Mucosa of descending colon (tissue), 3 donors: ENCODE measurements at regions not wholly inside any gene's neighbourhood (a gene's known extent, or its start where the extent isn't known, plus 50 kb on each side); places are given as distances from the start of the nearest gene placed in this dataset.

Experiments used
- ATAC-seq: fragments of 200-7000 bp; cut with Tn5 transposase; one replicate; pipeline ENCODE4 v1.9.1; 2020; ENCODE audit warnings: mild to moderate bottlenecking, moderate library complexity
- DNase-seq, 3 donors: peaks; one replicate each; pipeline ENCODE4 v3.0.0-alpha.2; 2020
- H3K36me3 ChIP-seq: fragments of 200-600 bp; one replicate; pipeline ENCODE4 v1.8.0; 2021; ENCODE audit warnings: low read depth, mild to moderate bottlenecking
- H3K4me1 ChIP-seq: fragments of 200-600 bp; one replicate; pipeline ENCODE4 v1.8.0; 2021; ENCODE audit warnings: low read depth, mild to moderate bottlenecking
- H3K4me3 ChIP-seq: fragments of 200-600 bp; one replicate; pipeline ENCODE4 v1.8.0; 2021; ENCODE audit warnings: mild to moderate bottlenecking
- H3K9me3 ChIP-seq: fragments of 200-600 bp; one replicate; pipeline ENCODE4 v1.8.0; 2021; ENCODE audit warnings: mild to moderate bottlenecking
- intact Hi-C, 2 donors: fragments of 100-400 bp; cut with DNase I in 1 of 2; cut with micrococcal nuclease in 1 of 2; formaldehyde crosslinking; loops; one replicate each; pipeline versions ENCODE4 v1.11.0 to v1.11.1; 2022; cut with DNase I, micrococcal nuclease
- TF ChIP-seq, protein P1 (sequence below): fragments of 200-600 bp; IDR thresholded peaks from one replicate; pipeline ENCODE4 v1.8.0; 2022; ENCODE audit warnings: antibody characterized with exemption, mild to moderate bottlenecking
- donor health status: DM: no; HTN: no; CAD: no; lungs with moderate emphysema.
- donor health status: DM: no; HTN: no; CAD: no.
- donor health status: DM: no; HTN: yes; CAD: no.

DNA sequence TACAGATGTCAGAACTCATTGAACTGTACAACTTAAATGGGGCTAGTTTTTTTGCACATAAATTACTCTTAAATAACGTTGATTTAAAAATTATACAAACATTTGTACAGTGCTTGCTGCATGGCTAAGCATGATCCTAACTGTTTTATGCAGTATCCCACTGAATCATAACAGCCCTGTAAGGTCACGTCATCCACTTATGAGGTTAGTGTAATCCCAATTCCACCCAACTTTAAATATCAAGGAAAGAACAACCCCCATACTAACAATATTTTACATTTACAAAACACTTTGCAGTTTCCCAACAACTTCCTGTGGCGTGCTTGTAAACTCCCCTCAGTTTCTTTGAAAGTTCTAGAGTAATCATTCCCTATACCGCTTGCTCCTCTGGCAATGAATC is 190.1 kb upstream of the SALL1 start:
- Histone ChIP-seq H3K4me1 (no peaks in the 10 kb centered on the region), H3K4me3 (no peak overlapping the region), H3K9me3 (no peaks in the 10 kb centered on the region), H3K36me3 (no peaks in the 10 kb centered on the region)
- no peak for DNase-seq
- TF ChIP-seq, protein P1, sequence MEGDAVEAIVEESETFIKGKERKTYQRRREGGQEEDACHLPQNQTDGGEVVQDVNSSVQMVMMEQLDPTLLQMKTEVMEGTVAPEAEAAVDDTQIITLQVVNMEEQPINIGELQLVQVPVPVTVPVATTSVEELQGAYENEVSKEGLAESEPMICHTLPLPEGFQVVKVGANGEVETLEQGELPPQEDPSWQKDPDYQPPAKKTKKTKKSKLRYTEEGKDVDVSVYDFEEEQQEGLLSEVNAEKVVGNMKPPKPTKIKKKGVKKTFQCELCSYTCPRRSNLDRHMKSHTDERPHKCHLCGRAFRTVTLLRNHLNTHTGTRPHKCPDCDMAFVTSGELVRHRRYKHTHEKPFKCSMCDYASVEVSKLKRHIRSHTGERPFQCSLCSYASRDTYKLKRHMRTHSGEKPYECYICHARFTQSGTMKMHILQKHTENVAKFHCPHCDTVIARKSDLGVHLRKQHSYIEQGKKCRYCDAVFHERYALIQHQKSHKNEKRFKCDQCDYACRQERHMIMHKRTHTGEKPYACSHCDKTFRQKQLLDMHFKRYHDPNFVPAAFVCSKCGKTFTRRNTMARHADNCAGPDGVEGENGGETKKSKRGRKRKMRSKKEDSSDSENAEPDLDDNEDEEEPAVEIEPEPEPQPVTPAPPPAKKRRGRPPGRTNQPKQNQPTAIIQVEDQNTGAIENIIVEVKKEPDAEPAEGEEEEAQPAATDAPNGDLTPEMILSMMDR = no peak
- no peak for ATAC-seq
- intact Hi-C loops = no loop called here

DNA sequence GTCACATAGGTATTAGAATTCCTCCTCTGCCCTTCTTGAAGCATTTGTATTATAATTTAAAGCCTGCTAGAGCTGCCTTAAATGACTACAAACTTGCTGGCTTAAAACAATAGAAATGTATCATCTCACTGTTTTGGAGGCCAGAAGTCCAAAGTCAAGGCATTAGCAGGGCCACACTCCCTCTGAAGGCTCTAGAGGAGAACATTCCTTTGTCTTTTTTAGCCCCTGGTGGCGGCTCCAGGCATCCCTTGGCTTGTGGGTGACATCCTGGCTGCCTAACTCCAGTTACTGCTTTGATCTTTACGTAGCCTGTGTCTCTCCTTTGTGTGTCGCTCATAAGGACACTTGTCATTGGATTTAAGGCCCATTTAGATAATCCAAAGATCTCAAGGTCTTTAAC is 186.6 kb upstream of the SALL1 start:
- H3K36me3 ChIP-seq = no peaks in the 10 kb centered on the region
- intact Hi-C loops = no loop called here
- TF ChIP-seq, protein P1 = no peak
- H3K9me3 ChIP-seq = no peaks in the 10 kb centered on the region
- ATAC-seq (no peak), DNase-seq (no peak)
- no peak overlapping the region for H3K4me3 ChIP-seq
- no peaks in the 10 kb centered on the region for H3K4me1 ChIP-seq

DNA sequence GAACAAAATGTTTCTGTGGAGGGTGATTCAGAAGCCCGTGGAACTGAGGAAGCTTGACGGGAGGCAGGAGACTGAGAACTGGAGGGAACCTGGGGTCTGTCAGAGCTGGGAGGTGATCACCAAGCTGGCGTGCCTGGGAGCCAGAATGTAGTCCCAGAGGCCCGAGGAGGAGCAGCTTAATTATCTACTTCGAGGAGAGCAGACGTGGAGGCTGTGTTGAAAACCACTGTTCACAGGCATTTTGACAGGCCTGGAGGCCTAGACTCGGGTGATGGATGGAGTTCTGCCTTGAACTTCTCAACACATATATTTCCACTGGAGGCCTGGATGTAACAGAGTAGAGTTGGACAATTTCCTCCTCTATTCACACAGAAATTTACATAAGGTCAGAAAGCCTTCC is 177.7 kb upstream of the SALL1 start:
- no peak for DNase-seq
- Histone ChIP-seq H3K4me3 (no peak overlapping the region), H3K36me3 (no peaks in the 10 kb centered on the region), H3K9me3 (no peaks in the 10 kb centered on the region), H3K4me1 (no peaks in the 10 kb centered on the region)
- TF ChIP-seq, protein P1 = no peak
- intact Hi-C loops = no loop called here
- ATAC-seq = no peak

DNA sequence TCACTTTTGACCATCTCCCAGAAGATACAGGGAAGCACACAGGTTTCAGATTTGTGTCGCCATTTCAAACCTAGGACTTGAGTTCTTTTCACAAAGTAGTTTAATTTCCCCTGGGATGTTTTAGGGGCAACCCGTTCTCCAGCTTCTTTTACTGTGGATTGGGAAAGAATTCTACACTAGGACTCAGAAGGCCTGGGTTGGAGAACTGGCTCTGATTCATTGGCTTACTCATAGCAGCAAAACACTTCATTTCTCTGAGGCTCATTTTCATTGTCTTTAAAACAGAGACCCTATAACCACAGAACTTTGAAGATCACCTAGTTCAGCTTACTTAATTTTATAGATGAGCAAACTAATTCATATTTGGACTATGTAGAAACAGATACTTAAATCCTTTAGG is 175.9 kb upstream of the SALL1 start:
- DNase-seq (no peak), ATAC-seq (no peak)
- Histone ChIP-seq H3K4me1 (no peaks in the 10 kb centered on the region), H3K9me3 (no peaks in the 10 kb centered on the region), H3K4me3 (no peak overlapping the region), H3K36me3 (no peaks in the 10 kb centered on the region)
- intact Hi-C loops = no loop called here
- TF ChIP-seq, protein P1 = no peak

DNA sequence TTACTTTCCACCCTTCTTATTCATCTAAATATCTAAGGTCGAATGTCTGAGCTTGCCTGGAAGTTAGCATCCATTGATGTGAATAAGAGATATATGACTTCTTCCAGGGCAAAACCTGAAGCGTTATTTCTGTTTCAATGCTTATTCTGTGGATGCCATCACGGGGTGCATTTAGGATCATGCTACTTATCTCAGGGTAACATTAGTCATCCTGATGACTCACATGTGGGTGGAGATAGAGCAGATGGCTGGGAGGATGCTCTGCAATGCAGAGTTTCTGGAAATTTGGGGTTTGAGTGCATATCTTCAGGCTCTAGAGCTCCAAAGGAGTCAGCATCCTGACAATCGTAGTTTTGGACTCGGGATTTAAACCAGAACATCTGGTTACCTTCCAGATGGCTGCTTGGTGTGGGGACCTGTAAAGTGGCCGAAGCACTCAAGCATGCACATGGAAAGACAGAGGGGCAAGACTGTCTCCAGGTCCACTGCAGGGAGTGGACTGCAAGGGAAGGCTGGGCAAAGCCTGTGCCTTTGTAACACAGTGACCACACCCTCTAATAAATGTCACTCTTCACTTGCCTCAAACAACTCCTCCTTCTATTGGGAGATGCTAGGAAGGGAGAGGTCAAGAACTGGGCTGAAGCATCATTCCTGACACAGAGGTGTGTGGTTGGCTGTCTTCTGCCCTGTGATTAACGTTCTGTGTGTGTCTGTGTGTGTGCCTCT is 175.2 kb upstream of the SALL1 start:
- no peaks in the 10 kb centered on the region for H3K4me1 ChIP-seq
- ATAC-seq (no peak), DNase-seq (peak in 1 of 3 donors; percentile 5)
- TF ChIP-seq, protein P1 = no peak
- H3K36me3 ChIP-seq = no peaks in the 10 kb centered on the region
- intact Hi-C loops = no loop called here
- no peak overlapping the region for H3K4me3 ChIP-seq
- H3K9me3 ChIP-seq = no peaks in the 10 kb centered on the region

DNA sequence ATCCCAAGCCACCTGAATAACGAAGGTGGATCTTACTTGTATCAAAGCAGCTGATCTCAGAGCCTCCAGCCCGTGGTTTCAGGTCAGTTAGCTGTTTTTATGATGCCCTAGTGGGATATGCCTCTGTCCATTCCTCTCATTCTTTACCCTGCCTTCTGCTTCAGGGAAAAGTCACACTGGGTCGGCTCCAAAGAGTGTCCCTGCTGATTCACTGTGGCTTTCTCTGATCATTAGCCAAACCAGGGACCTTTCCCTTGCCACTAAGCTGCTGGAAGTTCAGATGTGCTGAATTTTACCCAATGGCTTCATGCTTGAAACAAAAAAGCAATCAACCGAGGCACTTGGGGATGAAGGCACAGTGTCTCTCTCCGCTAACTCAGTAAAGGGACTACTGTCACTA is 170.2 kb upstream of the SALL1 start:
- DNase-seq (no peak), ATAC-seq (no peak)
- Histone ChIP-seq H3K4me3 (no peak overlapping the region), H3K36me3 (no peaks in the 10 kb centered on the region), H3K4me1 (no peaks in the 10 kb centered on the region), H3K9me3 (no peaks in the 10 kb centered on the region)
- intact Hi-C loops = no loop called here
- TF ChIP-seq, protein P1 = no peak
